GM23338 (cell line): ENCODE measurements at regions not wholly inside any gene's neighbourhood (a gene's known extent, or its start where the extent isn't known, plus 50 kb on each side); places are given as distances from the start of the nearest gene placed in this dataset.

Source experiments
- POLR2AphosphoS5 ChIP-seq: IDR thresholded peaks from 2 replicates; pipeline ENCODE4 v1.6.1; 2016; ENCODE audit warnings: antibody characterized with exemption, low read depth
- TF ChIP-seq, protein P1 (sequence below), 2 experiments: fragments of 200-600 bp in 1 of 2; sonication (generic) in 1 of 2; conservative IDR thresholded peaks; 2 replicates each; pipeline versions ENCODE4 v1.5.1 to v1.6.1; 2016 to 2017; ENCODE audit warnings: antibody characterized with exemption in 2 of 2, low read depth in 2 of 2, mild to moderate bottlenecking in 2 of 2, moderate library complexity in 1 of 2

DNA sequence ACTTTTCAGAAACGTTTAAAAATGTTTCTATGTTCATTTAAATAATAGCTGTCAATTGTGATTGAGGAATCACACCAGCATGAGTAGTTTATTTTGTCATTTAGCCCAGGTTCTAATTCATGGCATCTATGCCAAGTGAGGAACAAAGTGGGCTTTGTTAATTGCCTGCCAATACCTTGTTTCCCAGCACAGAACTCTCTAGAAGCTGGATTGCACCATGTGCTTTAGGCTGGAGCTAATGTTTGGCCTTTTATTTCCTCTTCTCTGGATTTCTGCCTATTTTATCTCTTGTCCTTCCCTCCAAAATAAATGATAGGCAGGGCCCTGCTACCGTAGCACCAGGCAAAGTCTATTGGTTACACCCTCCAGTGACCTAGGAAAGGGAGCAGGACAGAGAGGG, 109.9 kb upstream of the ITGB1 start:
- TF ChIP-seq, protein P1, sequence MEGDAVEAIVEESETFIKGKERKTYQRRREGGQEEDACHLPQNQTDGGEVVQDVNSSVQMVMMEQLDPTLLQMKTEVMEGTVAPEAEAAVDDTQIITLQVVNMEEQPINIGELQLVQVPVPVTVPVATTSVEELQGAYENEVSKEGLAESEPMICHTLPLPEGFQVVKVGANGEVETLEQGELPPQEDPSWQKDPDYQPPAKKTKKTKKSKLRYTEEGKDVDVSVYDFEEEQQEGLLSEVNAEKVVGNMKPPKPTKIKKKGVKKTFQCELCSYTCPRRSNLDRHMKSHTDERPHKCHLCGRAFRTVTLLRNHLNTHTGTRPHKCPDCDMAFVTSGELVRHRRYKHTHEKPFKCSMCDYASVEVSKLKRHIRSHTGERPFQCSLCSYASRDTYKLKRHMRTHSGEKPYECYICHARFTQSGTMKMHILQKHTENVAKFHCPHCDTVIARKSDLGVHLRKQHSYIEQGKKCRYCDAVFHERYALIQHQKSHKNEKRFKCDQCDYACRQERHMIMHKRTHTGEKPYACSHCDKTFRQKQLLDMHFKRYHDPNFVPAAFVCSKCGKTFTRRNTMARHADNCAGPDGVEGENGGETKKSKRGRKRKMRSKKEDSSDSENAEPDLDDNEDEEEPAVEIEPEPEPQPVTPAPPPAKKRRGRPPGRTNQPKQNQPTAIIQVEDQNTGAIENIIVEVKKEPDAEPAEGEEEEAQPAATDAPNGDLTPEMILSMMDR (conservative IDR thresholded peaks at IDR 0.05; ENCODE audit: low read depth in 2 of 2): no peak
- TF ChIP-seq POLR2AphosphoS5: no peak
